ENCODE measurements at regions not wholly inside any gene's neighbourhood (a gene's known extent, or its start where the extent isn't known, plus 50 kb on each side); places are given as distances from the start of the nearest gene placed in this dataset.

DNA sequence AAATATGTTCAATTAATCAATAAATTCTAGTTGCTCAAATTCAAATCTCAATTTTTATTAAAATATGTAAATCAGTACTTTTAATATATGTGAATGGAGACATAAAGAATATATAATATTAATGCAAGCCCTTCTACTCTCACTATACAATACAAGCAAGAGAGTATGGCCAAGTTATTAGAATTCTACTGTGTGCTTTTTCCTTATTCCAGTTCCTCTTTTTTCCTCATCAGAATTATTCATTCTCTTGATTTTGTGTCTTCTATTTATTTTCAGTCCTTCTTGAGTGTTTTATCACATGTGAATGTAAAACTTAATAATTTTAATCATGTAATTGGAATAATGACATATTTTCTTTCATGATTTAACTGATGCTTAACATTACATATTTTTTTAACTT lies 276.8 kb downstream of the PCDH20 start:
- Mint-ChIP-seq H3K27me3 (no peaks in the 10 kb centered on the region), H3K4me3 (no peak overlapping the region), H3K4me1 (no peaks in the 10 kb centered on the region), H3K36me3 (no peaks in the 10 kb centered on the region), H3K27ac (no peak overlapping the region), H3K9me3 (peaks cover 0 to 11% (median 5%) of the 10 kb centered on the region in 8 donors)
- no peaks in the 10 kb centered on the region for H3K9me3 ChIP-seq (ENCODE audit: control insufficient read depth in 1 of 2, low read length in 2 of 2)
- H3K27ac ChIP-seq (ENCODE audit: low read depth, low read length), result no peak overlapping the region
- H3K27me3 ChIP-seq (ENCODE audit: insufficient read depth, low read length), result no peaks in the 10 kb centered on the region
- no peaks in the 10 kb centered on the region for H3K36me3 ChIP-seq (ENCODE audit: insufficient read depth, low read length)
- no peak for DNase-seq
- H3K4me3 ChIP-seq (ENCODE audit: low read length in 2 of 2), result no peak overlapping the region
- ChIA-PET CTCF (ENCODE audit: partially characterized antibody) (no interaction called here), POLR2A (ENCODE audit: partially characterized antibody) (no interaction called here)
- no peaks in the 10 kb centered on the region for H3K4me1 ChIP-seq (ENCODE audit: insufficient read depth, low read length)
- intact Hi-C loops (cut with micrococcal nuclease), result no loop called here

DNA sequence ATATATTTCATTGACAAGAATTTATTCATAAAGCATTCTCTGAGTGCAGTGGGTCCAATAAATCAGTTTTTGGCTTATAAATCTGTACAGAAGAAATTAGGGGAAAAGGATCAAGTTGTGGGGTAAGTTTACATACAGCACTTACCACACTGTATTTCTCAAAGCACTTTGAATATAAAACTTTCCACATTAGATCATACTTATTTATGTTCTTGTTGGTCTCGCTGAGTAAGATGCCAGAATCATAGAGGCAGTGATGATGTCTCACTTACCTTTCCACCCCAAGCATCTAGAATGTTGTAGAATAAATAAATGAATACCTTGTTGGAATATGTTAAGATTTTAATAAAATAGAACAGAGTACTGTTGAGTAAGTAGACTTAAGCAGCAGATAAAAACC lies 279.1 kb downstream of the PCDH20 start:
- Mint-ChIP-seq H3K36me3 (no peaks in the 10 kb centered on the region), H3K4me3 (no peak overlapping the region), H3K4me1 (no peaks in the 10 kb centered on the region), H3K27me3 (no peaks in the 10 kb centered on the region), H3K9me3 (peaks cover 0 to 6% (median 2%) of the 10 kb centered on the region in 8 donors), H3K27ac (no peak overlapping the region)
- H3K36me3 ChIP-seq (ENCODE audit: insufficient read depth, low read length), result no peaks in the 10 kb centered on the region
- H3K4me3 ChIP-seq (ENCODE audit: low read length in 2 of 2), result no peak overlapping the region
- no peaks in the 10 kb centered on the region for H3K27me3 ChIP-seq (ENCODE audit: insufficient read depth, low read length)
- no peaks in the 10 kb centered on the region for H3K4me1 ChIP-seq (ENCODE audit: insufficient read depth, low read length)
- intact Hi-C loops (cut with micrococcal nuclease), result no loop called here
- H3K27ac ChIP-seq (ENCODE audit: low read depth, low read length), result no peak overlapping the region
- ChIA-PET CTCF (ENCODE audit: partially characterized antibody) (no interaction called here), POLR2A (ENCODE audit: partially characterized antibody) (no interaction called here)
- H3K9me3 ChIP-seq (ENCODE audit: control insufficient read depth in 1 of 2, low read length in 2 of 2), result no peaks in the 10 kb centered on the region
- no peak for DNase-seq

- CTCF ChIA-PET (ENCODE audit: partially characterized antibody), result no interaction called here
- Mint-ChIP-seq H3K27ac (no peak overlapping the region), H3K4me3 (no peak overlapping the region), H3K4me1 (no peaks in the 10 kb centered on the region), H3K9me3 (peaks cover 0 to 6% (median 2%) of the 10 kb centered on the region in 8 donors), H3K27me3 (no peaks in the 10 kb centered on the region), H3K36me3 (no peaks in the 10 kb centered on the region)
- H3K27me3 ChIP-seq (ENCODE audit: insufficient read depth, low read length), result no peaks in the 10 kb centered on the region
- H3K4me1 ChIP-seq (ENCODE audit: insufficient read depth, low read length), result no peaks in the 10 kb centered on the region
- POLR2A ChIA-PET (ENCODE audit: partially characterized antibody), result no interaction called here
- no peak overlapping the region for H3K27ac ChIP-seq (ENCODE audit: low read depth, low read length)
- H3K4me3 ChIP-seq (ENCODE audit: low read length in 2 of 2), result no peak overlapping the region
- no peaks in the 10 kb centered on the region for H3K9me3 ChIP-seq (ENCODE audit: control insufficient read depth in 1 of 2, low read length in 2 of 2)
- no peak for DNase-seq
- intact Hi-C loops (cut with micrococcal nuclease), result no loop called here
- H3K36me3 ChIP-seq (ENCODE audit: insufficient read depth, low read length), result no peaks in the 10 kb centered on the region
Measured at GRCh38 chr13:61136093-61136492, 279.6 kb downstream of the PCDH20 start.

DNA sequence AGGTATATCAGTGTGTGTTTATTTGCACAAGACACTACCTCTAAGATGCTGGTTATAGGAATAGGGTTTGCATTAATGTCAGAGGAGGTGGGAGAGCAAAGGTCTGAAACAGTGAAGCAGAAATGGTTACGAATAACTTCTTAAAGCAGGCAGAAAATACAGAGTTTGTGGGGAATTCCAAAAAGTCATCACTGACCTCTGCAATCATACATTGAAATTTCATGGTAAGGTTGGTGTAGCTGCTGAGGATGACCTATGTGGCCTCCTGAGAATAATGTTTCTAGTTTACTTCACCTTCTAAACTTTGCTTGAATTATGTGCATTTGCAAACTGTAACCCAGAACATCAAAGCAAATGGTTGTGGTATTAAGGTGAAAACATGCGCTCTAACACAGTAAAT lies 280.1 kb downstream of the PCDH20 start:
- H3K4me3 Mint-ChIP-seq, result no peak overlapping the region
- H3K36me3 Mint-ChIP-seq, result no peaks in the 10 kb centered on the region
- ChIA-PET POLR2A (ENCODE audit: partially characterized antibody) (no interaction called here), CTCF (ENCODE audit: partially characterized antibody) (no interaction called here)
- Histone ChIP-seq H3K4me3 (ENCODE audit: low read length in 2 of 2) (no peak overlapping the region), H3K4me1 (ENCODE audit: insufficient read depth, low read length) (no peaks in the 10 kb centered on the region), H3K9me3 (ENCODE audit: control insufficient read depth in 1 of 2, low read length in 2 of 2) (no peaks in the 10 kb centered on the region), H3K36me3 (ENCODE audit: insufficient read depth, low read length) (no peaks in the 10 kb centered on the region), H3K27ac (ENCODE audit: low read depth, low read length) (no peak overlapping the region), H3K27me3 (ENCODE audit: insufficient read depth, low read length) (no peaks in the 10 kb centered on the region)
- no peaks in the 10 kb centered on the region for H3K27me3 Mint-ChIP-seq
- DNase-seq, result no peak
- peaks cover 0 to 6% (median 2%) of the 10 kb centered on the region in 8 donors for H3K9me3 Mint-ChIP-seq
- no peak overlapping the region for H3K27ac Mint-ChIP-seq
- no peaks in the 10 kb centered on the region for H3K4me1 Mint-ChIP-seq
- intact Hi-C loops (cut with micrococcal nuclease), result no loop called here

DNA sequence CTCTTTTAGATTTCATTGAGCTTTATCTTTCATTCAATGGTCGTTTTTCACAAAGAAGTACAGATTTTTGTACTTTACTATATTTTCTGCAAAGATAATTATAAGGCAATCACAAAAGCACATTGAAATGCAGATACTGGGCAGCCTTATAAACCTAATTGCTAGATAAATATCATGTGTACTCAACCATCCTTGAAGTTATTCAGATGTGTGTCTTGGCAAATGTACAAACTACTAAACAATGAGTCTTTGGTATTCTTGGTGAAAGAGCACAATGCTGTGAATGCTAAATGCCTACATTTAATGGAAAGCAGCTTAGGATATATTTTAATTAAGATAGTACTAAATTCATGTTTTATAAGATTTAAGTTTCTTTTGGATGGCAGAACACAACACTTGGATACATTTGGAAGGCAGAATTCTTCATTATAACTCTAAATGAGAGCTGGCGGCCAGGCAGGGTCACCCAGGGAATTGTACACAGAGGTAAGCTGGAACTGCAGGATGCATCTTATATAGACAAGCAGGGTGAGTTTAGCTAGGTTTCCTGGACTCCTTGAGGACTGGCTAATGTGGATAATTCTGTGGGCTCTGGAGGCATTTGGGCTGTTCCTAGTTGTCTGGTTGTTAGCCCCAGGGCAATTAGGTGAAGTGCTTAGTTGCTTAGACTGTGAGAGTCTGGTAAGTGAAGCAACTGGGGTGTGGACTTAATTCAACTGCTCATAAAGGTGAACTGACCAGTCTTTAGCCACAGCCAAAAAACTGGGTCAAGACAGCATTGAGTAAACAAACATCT lies 286.6 kb downstream of the PCDH20 start:
- intact Hi-C loops (cut with micrococcal nuclease), result no loop called here
- POLR2A ChIA-PET (ENCODE audit: partially characterized antibody), result no interaction called here
- DNase-seq, result no peak
- peaks cover 0 to 11% (median 1%) of the 10 kb centered on the region in 8 donors for H3K9me3 Mint-ChIP-seq
- CTCF ChIA-PET (ENCODE audit: partially characterized antibody), result no interaction called here
- Histone ChIP-seq H3K36me3 (ENCODE audit: insufficient read depth, low read length) (no peaks in the 10 kb centered on the region), H3K27ac (ENCODE audit: low read depth, low read length) (no peak overlapping the region), H3K9me3 (ENCODE audit: control insufficient read depth in 1 of 2, low read length in 2 of 2) (no peaks in the 10 kb centered on the region), H3K4me3 (ENCODE audit: low read length in 2 of 2) (no peak overlapping the region), H3K4me1 (ENCODE audit: insufficient read depth, low read length) (no peaks in the 10 kb centered on the region), H3K27me3 (ENCODE audit: insufficient read depth, low read length) (no peaks in the 10 kb centered on the region)
- H3K36me3 Mint-ChIP-seq, result no peaks in the 10 kb centered on the region
- no peak overlapping the region for H3K27ac Mint-ChIP-seq
- H3K27me3 Mint-ChIP-seq, result no peaks in the 10 kb centered on the region
- no peaks in the 10 kb centered on the region for H3K4me1 Mint-ChIP-seq
- H3K4me3 Mint-ChIP-seq, result no peak overlapping the region

DNA sequence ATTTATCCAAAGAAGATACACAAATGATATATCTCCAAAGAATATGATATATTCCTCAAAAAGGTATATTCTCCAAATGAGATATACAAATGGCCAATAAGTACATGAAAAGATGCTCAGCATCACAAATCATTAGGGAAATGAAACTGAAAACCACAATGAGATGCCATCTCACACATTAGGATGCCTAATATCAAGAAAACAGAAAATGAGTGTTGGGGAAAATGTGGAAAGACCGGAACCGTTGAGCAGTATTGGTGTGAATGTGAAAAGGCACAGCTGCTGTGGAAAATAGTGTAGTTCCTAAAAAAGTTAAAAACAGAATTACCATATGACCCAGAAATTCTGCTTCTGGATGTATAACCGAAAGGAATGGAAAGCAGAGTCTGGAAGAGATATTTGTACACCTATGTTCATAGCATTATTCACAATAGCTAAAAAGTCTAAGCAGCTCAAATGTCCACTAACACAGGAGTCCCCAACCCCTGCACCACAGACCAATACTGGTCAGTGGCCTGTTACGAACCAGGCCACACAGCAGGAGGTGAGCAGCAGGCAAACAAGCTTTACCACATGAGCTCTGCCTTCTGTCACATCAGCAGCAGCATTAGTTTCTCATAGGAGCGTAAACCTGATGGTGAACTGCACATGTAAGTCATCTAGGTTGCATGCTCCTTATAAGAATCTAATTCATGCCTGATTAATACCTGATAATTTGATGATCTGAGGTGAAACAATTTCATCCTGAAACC lies 291.9 kb downstream of the PCDH20 start:
- no peaks in the 10 kb centered on the region for H3K4me1 Mint-ChIP-seq
- intact Hi-C loops (cut with micrococcal nuclease), result no loop called here
- no peaks in the 10 kb centered on the region for H3K4me1 ChIP-seq (ENCODE audit: insufficient read depth, low read length)
- no peaks in the 10 kb centered on the region for H3K27me3 ChIP-seq (ENCODE audit: insufficient read depth, low read length)
- no peaks in the 10 kb centered on the region for H3K36me3 Mint-ChIP-seq
- no peak for DNase-seq
- H3K4me3 Mint-ChIP-seq, result no peak overlapping the region
- H3K9me3 Mint-ChIP-seq, result peaks cover 0 to 14% (median 6%) of the 10 kb centered on the region in 8 donors
- H3K9me3 ChIP-seq (ENCODE audit: control insufficient read depth in 1 of 2, low read length in 2 of 2), result no peaks in the 10 kb centered on the region
- no peak overlapping the region for H3K27ac ChIP-seq (ENCODE audit: low read depth, low read length)
- no peaks in the 10 kb centered on the region for H3K36me3 ChIP-seq (ENCODE audit: insufficient read depth, low read length)
- ChIA-PET POLR2A (ENCODE audit: partially characterized antibody) (no interaction called here), CTCF (ENCODE audit: partially characterized antibody) (no interaction called here)
- H3K4me3 ChIP-seq (ENCODE audit: low read length in 2 of 2), result no peak overlapping the region
- no peaks in the 10 kb centered on the region for H3K27me3 Mint-ChIP-seq
- no peak overlapping the region for H3K27ac Mint-ChIP-seq

DNA sequence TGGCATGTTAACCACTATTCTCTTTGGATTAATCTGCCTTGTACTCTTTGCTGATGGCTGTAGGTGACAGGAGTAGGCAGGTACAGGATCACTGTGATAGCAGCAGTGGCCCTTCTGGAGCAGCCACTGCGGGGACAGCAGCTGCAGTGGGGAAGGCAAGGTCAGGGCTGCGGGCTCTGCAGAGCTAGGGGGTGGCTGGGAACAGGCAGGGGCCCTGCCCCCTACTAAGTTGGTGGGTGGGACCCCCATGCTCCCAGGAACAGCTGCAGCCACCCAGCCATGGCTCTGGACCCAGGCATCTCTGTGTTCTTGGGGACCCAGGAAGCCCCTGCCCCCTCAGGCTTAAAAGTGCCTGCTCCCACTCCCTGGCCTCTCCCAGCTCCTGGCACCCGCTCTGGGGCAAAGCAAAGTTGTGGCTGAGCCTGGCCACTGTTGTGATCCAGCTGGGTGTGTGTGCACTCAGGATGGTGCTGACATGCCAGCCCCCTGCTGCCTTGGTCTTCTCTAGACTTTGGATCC lies 302.4 kb downstream of the PCDH20 start:
- Histone ChIP-seq H3K27me3 (ENCODE audit: insufficient read depth, low read length) (no peaks in the 10 kb centered on the region), H3K4me1 (ENCODE audit: insufficient read depth, low read length) (no peaks in the 10 kb centered on the region), H3K27ac (ENCODE audit: low read depth, low read length) (no peak overlapping the region), H3K4me3 (ENCODE audit: low read length in 2 of 2) (no peak overlapping the region), H3K9me3 (ENCODE audit: control insufficient read depth in 1 of 2, low read length in 2 of 2) (no peaks in the 10 kb centered on the region), H3K36me3 (ENCODE audit: insufficient read depth, low read length) (no peaks in the 10 kb centered on the region)
- intact Hi-C loops (cut with micrococcal nuclease), result no loop called here
- CTCF ChIA-PET (ENCODE audit: partially characterized antibody), result no interaction called here
- Mint-ChIP-seq H3K36me3 (no peaks in the 10 kb centered on the region), H3K4me3 (no peak overlapping the region), H3K4me1 (no peaks in the 10 kb centered on the region), H3K9me3 (peaks cover 3 to 12% (median 8%) of the 10 kb centered on the region in 8 donors), H3K27me3 (no peaks in the 10 kb centered on the region), H3K27ac (no peak overlapping the region)
- no peak for DNase-seq
- POLR2A ChIA-PET (ENCODE audit: partially characterized antibody), result no interaction called here

Measured in CD4-positive, alpha-beta memory T cell (primary cell).